NCI-H187 treated with DMSO at 0.1 percent for 48 hours (cell line): ENCODE measurements at regions not wholly inside any gene's neighbourhood (a gene's known extent, or its start where the extent isn't known, plus 50 kb on each side); places are given as distances from the start of the nearest gene placed in this dataset.
"Not testable (repeated sequence)": the region's sequence is repeated elsewhere in the genome, so short reads cannot be mapped to it uniquely, and the experiment has no call there.

Experiments
- DNase-seq: peaks from one replicate; lab custom pipeline; 2025; lab: John Stamatoyannopoulos, UW

DNA sequence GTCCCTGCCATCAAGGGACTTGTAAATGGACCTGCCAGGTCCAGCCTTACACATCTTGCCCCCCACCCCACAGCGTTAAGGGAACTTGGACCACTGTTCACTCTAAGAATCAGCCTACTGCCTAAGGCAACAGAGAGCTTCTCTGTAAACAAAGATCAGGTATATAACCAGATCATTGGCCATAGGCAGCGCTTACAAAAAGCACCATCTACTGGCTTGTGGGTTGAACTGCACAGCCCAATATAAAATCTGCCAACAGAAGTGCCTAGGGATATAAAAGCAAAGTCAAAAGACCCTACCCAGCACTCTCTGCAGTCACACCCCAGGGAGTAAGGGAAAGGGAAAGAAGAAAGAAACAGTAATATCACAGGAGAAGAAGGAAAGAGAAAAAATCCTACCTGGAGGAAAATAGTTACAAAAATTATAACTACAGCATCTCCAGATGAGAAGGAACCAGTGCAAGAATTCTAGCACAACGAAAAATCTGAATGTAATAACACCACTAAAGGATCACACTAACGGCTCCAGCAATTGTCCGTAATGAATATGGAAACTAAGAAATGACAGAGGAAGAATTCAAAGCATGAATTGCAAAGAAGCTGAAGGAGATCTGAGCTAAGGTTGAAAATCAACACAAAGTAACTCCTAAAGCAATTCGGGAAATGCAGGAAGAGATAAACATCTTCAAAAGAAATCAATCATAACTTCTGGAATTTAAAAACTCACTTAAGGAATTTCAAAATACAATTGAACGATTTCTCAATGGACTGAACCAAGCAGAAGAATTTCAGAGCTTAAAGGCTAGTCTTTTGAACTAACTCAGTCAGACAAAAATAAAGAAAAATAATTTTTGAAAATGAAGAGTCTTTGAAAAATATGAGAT, 95.2 kb upstream of the PCED1B start:
- DNase-seq, result no peak

DNA sequence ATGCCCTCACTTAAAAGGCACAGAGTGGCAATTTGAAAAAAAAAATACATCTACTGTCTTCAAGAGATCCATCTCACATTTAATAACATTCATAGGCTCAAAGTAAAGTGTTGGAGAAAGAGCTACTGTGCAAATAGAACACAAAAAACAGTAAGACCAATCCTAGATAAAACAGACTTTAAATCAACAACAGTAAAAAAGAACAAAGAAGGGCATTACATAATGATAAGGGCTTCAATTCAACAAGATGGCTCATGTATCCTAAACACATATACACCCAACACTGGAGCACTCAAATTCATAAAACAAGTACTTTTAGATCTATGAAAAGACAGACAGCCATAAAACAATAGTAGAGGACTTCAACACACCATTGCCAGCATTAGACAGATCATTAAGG, 93.6 kb upstream of the PCED1B start:
- DNase-seq, result peak; percentile 30

DNA sequence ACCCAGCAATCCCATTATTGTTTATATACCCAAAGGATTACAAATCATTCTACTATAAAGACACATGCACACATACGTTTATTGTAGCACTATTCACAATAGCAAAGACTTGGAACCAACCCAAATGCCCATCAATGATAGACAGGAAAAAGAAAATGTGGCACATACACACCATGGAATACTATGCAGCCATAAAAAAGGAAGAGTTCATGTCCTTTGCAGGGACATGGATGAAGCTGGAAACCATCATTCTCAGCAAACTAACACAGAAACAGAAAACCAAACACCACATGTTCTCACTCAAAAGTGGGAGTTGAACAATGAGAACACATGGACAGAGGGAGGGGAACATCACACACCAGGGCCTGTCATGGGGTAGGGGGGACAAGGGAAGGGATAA, 91.3 kb upstream of the PCED1B start:
- not testable (repeated sequence) for DNase-seq

DNA sequence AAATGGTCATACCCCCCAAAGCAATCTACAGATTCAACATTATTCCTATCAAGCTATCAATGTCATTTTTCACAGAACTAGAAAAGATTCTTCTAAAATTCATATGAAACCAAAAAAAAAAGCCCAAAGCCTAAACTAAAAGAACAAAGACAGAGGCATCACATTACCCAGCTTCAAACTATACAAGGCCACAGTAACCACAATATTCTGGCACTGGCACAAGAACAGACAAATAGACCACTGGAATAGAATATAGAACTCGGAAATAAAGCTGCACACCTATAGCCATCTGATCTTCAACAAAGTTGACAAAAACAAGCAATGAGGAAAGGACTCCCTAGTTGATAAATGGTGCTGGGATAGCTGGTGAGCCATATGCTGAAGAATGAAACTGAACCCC, 89.2 kb upstream of the PCED1B start:
- no peak for DNase-seq

DNA sequence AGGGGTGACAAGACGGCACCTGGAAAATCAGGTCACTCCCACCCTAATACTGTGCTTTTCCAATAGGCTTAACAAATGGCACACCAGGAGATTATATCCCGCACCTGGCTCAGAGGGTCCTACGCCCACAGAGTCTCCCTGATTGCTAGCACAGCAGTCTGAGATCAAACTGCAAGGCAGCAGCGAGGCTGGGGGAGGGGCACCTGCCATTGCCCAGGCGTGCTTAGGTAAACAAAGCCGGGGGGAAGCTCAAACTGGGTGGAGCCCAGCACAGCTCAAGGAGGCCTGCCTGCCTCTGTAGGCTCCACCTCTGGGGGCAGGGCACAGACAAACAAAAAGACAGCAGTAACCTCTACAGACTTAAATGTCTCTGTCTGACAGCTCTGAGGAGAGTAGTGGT, 87.4 kb upstream of the PCED1B start:
- DNase-seq, result not testable (repeated sequence)

DNA sequence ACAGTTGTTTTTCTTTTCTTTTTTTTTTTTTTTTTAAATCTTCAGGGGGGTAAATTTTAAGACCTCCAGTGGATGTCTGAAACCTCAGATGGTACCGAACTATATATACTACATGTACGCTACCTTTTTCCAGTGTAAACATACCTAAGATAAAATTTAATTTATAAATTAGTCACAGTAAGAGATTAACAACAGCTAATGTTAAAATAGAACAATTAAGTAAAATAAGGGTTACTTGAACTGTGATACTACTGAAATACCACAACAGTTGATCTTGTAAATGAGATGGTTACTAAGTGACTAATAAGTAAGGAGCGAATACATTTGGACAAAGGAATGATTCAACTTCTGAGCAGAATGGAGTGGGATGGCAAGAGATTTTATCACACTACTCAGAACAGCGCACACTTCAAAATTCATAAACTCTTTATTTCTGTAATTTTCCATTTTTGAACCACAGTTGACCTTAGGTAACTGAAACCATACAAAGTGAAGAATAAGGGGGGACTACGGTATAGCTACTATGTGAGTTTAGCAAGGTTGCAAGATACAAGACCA, 80.5 kb upstream of the PCED1B start:
- DNase-seq, result no peak

DNA sequence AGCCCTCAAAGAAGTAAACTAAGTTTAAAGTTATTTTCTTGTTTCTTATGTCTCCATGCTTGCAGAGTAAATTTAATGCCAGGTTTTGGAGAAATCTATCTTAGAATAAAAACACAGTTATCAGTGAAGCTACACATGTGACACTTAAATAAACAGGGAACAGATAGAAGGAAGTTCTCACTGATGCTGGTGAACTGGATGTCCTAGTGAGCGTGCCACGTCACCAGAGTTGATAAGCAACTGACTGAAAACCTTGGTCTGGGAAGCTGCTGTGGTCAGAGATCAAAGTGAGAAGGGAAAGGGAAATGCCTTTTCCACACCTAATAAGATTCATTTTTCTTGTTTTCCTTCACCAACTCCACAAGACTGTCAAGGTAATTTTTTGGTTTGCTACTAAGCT, 74.8 kb upstream of the PCED1B start:
- no peak for DNase-seq

DNA sequence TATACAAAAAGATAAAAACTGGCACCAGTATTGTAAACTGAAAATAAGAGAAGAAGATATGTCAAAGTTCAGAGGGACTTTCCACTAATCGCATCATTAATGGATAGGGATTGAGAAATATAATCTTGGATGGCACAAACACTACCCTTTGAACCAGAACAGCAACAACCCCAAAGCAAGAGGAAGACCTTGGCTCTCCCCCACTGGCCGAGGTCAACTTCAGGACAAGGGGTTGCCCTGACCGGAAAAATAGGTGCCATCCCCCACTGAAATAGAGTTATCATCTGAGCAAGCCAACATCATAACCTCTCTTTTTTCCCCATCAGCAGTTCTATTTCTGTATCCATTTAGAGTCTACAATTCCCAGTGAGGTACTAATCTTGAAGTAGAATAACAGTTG, 72.4 kb upstream of the PCED1B start:
- DNase-seq, result no peak

DNA sequence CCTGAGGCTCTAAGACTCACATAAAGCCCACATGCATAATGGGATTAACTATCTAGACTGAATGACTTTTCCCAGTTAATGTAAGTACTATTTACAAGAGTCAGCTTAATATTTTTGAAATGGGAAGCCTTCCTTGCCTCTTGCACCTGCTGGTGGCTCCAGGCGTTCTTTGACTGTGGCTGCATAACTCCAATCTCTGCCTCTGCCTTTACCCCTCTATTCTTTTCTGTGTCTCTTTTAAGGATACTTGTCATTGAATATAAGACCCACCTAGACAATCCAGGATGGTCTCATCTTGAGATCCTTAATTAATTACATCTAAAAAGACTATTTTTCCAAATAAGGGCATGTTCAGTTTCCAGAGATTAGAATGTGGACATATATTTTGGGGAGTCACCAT, 66.9 kb upstream of the PCED1B start:
- no peak for DNase-seq

DNA sequence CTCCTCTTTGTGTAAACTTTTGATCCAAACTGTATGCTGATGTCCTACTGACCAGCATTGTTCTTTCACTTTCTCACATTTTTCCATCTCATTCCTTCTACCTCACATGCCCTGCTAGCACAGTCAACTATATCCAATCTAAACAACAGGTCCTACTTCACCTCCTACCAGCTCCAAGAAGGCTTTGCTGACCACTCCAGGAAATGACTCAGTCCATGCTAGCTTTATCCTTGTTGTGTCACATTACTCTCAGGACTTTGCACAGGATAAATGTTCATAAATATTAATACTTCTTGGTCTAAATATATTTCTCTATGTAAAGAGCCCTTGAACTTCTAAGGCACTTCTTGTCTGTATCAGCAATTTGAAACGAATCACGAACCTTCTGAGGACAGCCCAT, 64.9 kb upstream of the PCED1B start:
- DNase-seq, result no peak

DNA sequence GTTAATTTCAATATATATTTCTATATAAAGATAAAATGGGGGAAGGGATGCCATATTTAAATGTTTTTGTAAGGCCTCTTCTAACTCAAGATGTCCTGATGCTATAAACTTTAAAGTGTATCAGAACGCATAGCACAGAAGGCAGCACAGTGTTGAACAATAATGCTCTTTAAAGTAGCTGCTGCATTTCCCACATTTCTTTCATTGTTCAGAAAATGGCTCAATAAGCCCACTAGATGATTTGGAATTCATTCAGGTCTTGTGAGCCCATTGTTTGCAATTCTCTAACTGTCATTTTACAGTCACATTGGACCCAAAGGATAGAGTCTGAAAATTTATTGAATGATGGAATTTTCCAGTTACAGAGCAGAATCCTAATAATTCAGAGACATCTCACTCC, 64.0 kb upstream of the PCED1B start:
- DNase-seq, result no peak

DNA sequence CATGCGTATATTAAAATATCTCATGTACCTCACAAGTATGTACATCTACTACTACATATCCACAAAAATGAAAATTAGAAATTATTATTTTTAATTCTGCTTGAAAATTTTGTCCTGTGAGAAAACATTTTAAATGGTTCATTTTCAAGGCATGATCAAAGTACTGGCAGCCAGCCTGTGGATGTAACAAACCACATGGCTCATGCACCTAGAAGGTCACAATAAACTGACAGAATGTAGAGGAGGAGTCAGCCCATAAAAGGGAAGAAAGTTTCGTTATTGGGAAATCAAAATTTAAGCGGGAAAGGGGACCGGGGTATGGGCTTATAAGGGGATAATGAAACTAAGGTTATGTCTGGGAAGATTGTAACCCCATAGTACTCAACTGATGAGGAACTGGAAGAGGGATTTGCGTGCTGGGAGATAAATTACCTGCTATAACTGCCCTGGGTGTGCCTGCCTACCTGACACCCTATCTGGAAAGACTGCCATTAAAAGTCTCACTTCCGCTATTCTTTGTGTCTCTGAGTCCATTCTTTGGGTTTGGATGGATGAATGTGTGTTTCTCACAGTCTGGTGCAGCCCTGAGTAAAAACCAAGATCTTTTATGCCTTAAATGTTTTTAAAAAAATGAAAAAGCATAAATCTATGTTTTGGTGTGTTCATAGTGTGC, 62.2 kb upstream of the PCED1B start:
- no peak for DNase-seq

DNA sequence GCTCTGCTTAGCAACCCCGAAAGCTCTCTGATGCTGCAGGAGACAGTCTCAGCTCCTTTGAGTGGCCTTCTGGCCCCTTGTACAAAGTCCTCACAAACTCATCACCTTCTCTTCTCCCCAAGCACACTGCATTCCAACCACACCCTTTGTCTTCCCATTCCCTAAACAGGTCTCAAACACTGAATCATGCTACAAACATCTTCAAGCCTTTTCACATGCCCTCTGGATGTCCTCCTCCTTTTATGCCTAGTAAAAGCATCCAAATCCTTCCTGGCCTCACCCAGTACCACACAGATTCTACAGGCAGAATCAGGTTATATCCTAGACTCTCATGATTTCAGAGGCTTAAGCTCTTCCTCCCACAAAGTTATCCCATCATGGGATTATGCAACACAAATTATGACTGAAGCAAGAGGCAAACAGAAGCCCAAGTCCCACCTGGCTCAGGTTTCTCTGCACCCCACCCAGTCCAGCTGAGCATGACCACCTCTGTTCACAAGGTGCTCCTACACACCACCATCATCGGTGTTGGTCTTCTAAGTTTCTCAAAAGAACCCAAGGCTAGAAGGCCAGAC, 61.4 kb upstream of the PCED1B start:
- no peak for DNase-seq

DNA sequence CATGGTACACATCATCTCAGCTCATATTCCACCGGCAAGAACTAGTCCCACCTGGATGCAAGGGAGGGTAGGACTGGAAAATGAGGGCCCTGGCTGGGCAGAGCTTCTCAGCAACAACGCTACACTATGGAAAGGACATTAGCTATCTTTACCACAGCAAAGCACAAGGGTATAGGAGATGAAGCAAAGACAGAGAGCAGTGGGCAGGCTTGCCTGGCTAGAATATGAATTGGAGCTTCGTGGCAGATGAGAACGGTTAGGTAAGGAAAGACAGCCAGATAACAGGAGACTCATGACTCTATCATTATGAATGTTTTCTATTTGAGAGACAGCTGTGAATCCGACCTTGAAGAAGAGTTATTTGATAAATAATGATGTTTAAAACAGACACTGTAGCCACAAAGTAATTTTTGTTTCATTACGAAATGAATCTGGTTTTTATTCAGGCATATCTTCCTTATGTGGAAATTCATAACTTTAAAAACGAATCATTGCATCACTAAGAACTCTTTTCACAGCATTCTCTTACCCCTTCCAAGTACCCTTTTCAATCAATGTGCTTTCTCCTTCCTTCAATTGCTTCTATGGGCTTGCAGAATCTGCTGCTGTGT, 59.1 kb upstream of the PCED1B start:
- no peak for DNase-seq

DNA sequence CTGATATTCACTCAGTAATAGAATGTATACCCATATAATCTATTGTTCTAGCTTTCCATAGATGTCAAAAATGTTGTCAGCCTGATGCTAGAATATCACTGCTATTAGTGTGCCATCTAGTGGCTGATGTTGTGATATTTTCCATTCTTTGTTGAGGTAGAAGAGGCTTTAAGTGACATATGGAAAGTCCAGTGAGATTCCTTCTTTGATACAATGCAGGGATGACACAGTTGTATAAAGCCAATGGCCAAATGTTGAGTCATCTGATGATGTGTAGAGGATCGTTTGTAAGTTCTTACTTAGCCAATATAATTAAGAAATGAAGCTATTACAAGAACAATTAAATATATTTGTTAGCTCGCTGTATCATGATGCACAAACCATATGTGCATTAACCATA, 58.1 kb upstream of the PCED1B start:
- peak; percentile 40 for DNase-seq

DNA sequence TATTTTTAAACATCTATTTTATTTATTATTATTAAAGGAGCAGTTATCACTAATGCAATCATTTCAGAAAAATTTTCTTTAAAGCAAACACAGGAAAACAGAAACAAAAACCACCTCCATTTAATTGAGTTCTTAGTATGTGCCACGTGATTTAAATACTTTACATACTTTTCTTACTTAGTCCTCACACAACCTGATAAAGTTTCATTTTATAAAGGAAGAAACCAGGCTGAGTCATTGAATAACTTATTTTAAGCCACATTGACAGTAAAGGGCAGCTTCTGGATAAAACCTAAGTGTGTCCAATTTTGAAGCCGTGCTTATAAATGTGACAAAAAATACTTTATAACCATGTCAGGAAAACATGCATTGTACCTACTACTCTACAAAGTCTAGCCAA, 57.1 kb upstream of the PCED1B start:
- no peak for DNase-seq

DNA sequence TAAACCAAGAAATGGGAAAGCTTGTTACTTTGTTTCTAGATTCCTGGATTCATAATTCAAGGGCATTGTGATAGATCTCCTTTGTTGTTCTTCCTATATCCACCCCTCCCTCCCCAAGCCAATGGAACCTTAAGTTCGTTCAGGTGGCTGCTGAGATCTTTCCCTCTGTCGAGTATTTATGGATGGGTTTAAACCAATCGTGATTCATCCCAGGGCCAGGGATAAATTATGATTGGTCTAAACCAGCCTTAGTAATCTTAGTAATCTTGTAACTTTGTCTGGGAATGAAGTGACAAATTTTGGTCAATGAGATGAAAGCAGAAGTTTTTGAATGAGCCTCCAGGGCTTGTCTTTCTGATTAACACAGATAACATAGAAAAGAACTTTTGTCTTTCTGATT, 56.1 kb upstream of the PCED1B start:
- no peak for DNase-seq

DNA sequence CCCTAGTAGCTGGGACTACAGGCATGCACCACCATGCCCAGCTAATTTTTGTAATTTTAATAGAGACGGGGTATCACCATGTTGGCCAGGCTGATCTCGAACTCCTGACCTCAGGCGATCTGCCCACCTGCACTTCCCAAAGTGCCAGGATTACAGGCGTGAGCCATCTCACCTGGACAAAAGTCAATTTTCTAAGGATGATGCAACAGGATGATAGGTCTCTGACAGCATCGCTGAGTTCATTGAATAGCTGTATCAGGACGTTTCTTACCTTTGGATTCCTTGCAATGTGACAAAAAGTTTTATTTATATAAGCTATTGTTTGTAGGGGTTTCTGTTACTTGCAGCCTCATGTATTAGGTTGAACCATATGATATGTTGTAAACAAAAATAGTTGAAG, 55.5 kb upstream of the PCED1B start:
- no peak for DNase-seq

DNA sequence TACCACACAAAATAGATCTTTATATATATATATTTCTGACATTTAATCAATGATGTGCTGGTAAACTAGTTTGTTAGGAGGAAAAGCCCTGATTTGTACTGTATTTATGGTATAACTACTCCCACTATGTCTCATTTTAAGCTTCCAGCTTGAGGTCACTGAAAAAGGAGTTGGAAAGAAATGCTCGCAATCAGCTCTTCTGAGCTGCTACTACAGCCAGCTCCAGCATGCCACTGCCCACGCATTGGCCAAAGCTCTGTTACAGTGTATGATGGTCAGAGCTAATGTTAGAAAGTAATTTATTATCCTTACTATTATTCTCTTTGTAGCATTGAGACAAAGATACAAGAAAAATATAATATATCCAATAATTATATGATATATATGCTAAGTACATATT, 55.0 kb upstream of the PCED1B start:
- no peak for DNase-seq

DNA sequence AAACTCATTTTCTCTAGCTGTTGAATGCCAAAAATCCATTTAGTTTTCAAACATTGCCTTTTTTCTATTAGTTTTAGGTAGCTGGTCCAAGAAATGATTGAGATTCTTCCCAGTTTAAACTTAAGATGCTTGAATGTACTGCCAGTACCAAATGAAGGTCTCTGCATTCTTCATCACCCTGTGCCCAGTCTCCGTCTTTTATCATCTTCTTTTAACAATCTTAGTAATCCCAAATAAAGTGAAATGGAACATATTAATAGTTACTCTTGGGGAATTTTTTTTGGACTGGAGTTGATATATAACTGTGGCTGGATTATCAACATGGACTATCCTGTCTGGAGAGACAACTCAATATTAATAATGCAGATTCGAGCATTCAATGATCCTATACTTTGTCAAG, 54.1 kb upstream of the PCED1B start:
- DNase-seq, result no peak

DNA sequence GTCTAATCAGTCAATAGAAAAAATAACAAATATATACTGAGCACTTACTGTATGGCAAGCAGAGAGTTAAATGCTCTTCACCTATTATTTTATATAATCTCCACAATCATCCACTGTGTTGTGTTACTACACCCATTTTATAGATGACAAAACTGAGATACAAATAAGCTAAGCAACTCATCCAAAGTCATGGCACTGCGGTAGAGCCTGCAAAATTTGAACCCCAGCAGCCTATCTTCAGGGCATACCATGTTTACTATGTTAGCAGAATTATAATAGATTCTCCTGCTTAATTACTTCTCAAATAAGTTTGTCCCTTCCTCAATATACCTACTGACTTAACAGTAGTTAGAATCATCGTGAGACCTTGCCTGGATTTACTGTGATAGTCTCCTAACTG, 53.6 kb upstream of the PCED1B start:
- DNase-seq, result no peak

DNA sequence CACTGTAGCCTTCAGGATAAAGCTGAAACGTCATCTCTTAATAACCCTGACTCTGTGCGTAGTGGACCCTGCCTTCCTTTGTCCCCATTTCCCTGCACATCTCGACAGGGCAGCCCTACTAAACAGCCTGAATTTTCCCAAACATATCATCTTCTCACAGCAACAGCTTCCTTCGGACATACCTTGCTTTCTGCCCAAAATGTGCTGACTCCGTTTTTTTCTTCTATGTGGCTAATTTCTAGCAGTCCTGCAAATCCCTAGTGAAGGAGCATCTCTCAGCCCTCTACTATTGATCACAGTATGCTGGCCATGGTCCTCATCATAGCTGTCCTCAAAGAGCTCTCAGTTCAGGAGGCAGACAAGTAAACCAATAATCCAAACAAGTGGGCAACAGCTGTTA, 53.1 kb upstream of the PCED1B start:
- DNase-seq, result no peak
